ENCODE measurements at regions not wholly inside any gene's neighbourhood (a gene's known extent, or its start where the extent isn't known, plus 50 kb on each side); places are given as distances from the start of the nearest gene placed in this dataset.
A peak's percentile ranks its signal among the peaks of the same experiment; 100 is the strongest.

DNA sequence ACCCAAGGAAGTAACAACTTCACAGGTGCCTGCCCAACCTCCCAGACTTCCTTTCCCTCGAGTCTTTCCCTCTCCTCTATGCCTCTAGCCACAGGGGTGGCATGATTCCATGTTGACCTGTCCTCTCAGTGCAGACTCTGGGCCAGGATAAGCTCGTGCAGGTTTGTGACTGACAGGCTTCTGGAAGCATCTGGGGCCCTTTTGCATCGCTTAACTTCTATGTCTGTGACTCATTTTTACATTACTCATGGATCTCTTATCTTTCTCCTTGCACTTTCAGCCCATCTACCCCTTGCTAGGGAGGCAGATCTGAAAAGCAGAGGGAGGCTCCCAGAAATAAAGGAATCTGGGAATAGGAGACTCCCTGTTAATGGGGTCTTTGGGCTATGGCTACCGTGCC is 98.5 kb upstream of the RIOK3 start:
- H3K9me3 ChIP-seq, result no peaks in the 10 kb centered on the region
- TF ChIP-seq, protein P1, sequence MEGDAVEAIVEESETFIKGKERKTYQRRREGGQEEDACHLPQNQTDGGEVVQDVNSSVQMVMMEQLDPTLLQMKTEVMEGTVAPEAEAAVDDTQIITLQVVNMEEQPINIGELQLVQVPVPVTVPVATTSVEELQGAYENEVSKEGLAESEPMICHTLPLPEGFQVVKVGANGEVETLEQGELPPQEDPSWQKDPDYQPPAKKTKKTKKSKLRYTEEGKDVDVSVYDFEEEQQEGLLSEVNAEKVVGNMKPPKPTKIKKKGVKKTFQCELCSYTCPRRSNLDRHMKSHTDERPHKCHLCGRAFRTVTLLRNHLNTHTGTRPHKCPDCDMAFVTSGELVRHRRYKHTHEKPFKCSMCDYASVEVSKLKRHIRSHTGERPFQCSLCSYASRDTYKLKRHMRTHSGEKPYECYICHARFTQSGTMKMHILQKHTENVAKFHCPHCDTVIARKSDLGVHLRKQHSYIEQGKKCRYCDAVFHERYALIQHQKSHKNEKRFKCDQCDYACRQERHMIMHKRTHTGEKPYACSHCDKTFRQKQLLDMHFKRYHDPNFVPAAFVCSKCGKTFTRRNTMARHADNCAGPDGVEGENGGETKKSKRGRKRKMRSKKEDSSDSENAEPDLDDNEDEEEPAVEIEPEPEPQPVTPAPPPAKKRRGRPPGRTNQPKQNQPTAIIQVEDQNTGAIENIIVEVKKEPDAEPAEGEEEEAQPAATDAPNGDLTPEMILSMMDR (IDR thresholded peaks at IDR 0.05), result no peak
- no peaks in the 10 kb centered on the region for H3K27me3 ChIP-seq
- DNase-seq (ENCODE audit: low spot score in 2 of 2), result no peak
- no peak overlapping the region for H3K4me3 ChIP-seq
- H3K36me3 ChIP-seq, result no peaks in the 10 kb centered on the region
- peak overlapping the region; percentile 91 to 94 for H3K27ac ChIP-seq
- intact Hi-C loops (cut with DNase I), result loop anchor here (5.0 kb wide), 2 partner anchors 77 to 127 kb away; no protein-coding TSS in a partner anchor
- H3K4me1 ChIP-seq, result peaks cover 27 to 38% of the 10 kb centered on the region in 2 donors

- H3K27ac ChIP-seq, result peak overlapping the region; percentile 91 to 94
- no peak for DNase-seq (ENCODE audit: low spot score in 2 of 2)
- no peak overlapping the region for H3K4me3 ChIP-seq
- no peaks in the 10 kb centered on the region for H3K9me3 ChIP-seq
- no peaks in the 10 kb centered on the region for H3K36me3 ChIP-seq
- peaks cover 27 to 38% of the 10 kb centered on the region in 2 donors for H3K4me1 ChIP-seq
- no peaks in the 10 kb centered on the region for H3K27me3 ChIP-seq
- TF ChIP-seq, protein P1 (IDR thresholded peaks at IDR 0.05), result no peak
- intact Hi-C loops (cut with DNase I), result loop anchor here (5.0 kb wide), 2 partner anchors 78 to 128 kb away; no protein-coding TSS in a partner anchor
These were observed 97.9 kb upstream of the RIOK3 start for GRCh38 chr18:23355206-23355605.

- intact Hi-C loops (cut with DNase I), result loop anchor here (5.0 kb wide), 2 partner anchors 79 to 129 kb away; no protein-coding TSS in a partner anchor
- DNase-seq (ENCODE audit: low spot score in 2 of 2), result no peak
These were observed 96.7 kb upstream of the RIOK3 start for GRCh38 chr18:23356424-23356823.

DNA sequence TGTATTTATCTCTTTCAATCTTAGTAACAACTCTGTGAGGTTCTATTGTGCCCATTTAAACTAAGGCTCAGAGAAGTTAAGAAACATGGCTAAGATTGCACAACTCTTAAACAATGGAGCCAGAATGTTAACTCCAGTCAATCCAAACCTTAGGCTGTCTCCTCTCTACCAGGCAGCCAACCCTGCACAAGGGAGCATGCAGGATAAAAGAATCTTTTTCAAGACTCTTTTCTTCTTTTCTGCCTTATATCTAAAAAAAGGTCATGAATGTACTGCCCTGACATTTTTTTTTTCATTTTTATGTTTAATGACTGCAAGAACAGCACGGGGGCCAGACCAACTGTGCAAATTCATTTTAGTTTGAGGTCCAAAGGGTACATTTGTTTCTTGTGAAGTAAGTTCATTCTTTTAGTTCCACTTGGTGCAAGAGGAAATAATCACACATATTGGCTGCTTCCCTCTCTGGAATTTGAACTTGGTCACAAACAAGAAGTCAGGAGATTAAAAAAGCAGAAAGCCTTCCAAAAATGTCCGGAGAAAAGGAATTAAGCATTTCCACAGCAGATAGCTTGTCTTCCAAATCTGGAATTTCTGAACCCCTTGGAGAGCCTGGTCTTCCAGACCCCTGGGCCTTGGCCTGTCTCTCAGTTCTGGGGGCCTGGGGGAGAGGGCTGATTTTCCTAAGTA is 96.0 kb upstream of the RIOK3 start:
- Histone ChIP-seq H3K9me3 (no peaks in the 10 kb centered on the region), H3K27me3 (no peaks in the 10 kb centered on the region), H3K4me3 (peak overlapping the region; percentile 32 to 54), H3K27ac (peak overlapping the region; percentile 91 to 94), H3K4me1 (peaks cover 26 to 38% of the 10 kb centered on the region in 2 donors), H3K36me3 (no peaks in the 10 kb centered on the region)
- intact Hi-C loops (cut with DNase I), result loop anchor here (5.0 kb wide), 2 partner anchors 80 to 130 kb away; no protein-coding TSS in a partner anchor
- TF ChIP-seq, protein P1 (IDR thresholded peaks at IDR 0.05), result no peak
- no peak for DNase-seq (ENCODE audit: low spot score in 2 of 2)

More at GRCh38 chr18:23356424-23356823, 96.7 kb upstream of the RIOK3 start:
- Histone ChIP-seq H3K27me3 (no peaks in the 10 kb centered on the region), H3K36me3 (no peaks in the 10 kb centered on the region), H3K9me3 (no peaks in the 10 kb centered on the region), H3K4me1 (peaks cover 27 to 38% of the 10 kb centered on the region in 2 donors), H3K27ac (peak overlapping the region; percentile 91 to 94), H3K4me3 (no peak overlapping the region)
- TF ChIP-seq, protein P1 (IDR thresholded peaks at IDR 0.05), result no peak

- peak overlapping the region; percentile 91 to 94 for H3K27ac ChIP-seq
- intact Hi-C loops (cut with DNase I), result loop anchor here (2.0 to 5.0 kb wide), 3 partner anchors 19 to 131 kb away; no protein-coding TSS in a partner anchor
These were observed 95.0 kb upstream of the RIOK3 start for GRCh38 chr18:23357996-23358594.

More at GRCh38 chr18:23357996-23358594, 95.0 kb upstream of the RIOK3 start:
- H3K27me3 ChIP-seq, result no peaks in the 10 kb centered on the region
- peak overlapping the region; percentile 32 to 54 for H3K4me3 ChIP-seq
- TF ChIP-seq, protein P1 (IDR thresholded peaks at IDR 0.05), result no peak
- no peaks in the 10 kb centered on the region for H3K36me3 ChIP-seq
- H3K9me3 ChIP-seq, result no peaks in the 10 kb centered on the region
- H3K4me1 ChIP-seq, result peaks cover 24 to 38% of the 10 kb centered on the region in 2 donors
- DNase-seq (ENCODE audit: low spot score in 2 of 2), result peak in 1 of 2 donors; percentile 84

Measured in ascending aorta (tissue), 2 donors.